ENCODE measurements at regions not wholly inside any gene's neighbourhood (a gene's known extent, or its start where the extent isn't known, plus 50 kb on each side); places are given as distances from the start of the nearest gene placed in this dataset.

- Mint-ChIP-seq H3K36me3 (ENCODE audit: low read depth) (no peaks in the 10 kb centered on the region), H3K9me3 (no peaks in the 10 kb centered on the region), H3K4me3 (no peak overlapping the region), H3K27me3 (ENCODE audit: insufficient read depth) (peaks cover 96% of the 10 kb centered on the region), H3K27ac (no peak overlapping the region), H3K4me1 (peaks cover 7% of the 10 kb centered on the region)
- 94 to 97% methylated on average over 7 to 12 of the region's 12 CpGs for WGBS, 2 experiments (ENCODE audit: insufficient coverage in 1 of 2, insufficient read length in 1 of 2)
- Histone ChIP-seq H3K9ac (ENCODE audit: extremely low read depth, low read length, poor library complexity, severe bottlenecking) (no peak overlapping the region), H3K27ac (ENCODE audit: low read depth, low read length) (no peak overlapping the region), H3K9me3 (ENCODE audit: control insufficient read depth, low read length) (no peaks in the 10 kb centered on the region), H3K4me1 (ENCODE audit: control insufficient read depth, insufficient read depth, low read length) (peaks cover 6% of the 10 kb centered on the region), H3K27me3 (ENCODE audit: control insufficient read depth, insufficient read depth, low read length, poor library complexity, severe bottlenecking) (peaks cover 100% of the 10 kb centered on the region), H3K36me3 (ENCODE audit: control insufficient read depth, insufficient read depth, low read length) (no peaks in the 10 kb centered on the region), H3K4me3 (ENCODE audit: low read length) (no peak overlapping the region)
- DNase-seq: no peak
- TF ChIP-seq, protein P1, sequence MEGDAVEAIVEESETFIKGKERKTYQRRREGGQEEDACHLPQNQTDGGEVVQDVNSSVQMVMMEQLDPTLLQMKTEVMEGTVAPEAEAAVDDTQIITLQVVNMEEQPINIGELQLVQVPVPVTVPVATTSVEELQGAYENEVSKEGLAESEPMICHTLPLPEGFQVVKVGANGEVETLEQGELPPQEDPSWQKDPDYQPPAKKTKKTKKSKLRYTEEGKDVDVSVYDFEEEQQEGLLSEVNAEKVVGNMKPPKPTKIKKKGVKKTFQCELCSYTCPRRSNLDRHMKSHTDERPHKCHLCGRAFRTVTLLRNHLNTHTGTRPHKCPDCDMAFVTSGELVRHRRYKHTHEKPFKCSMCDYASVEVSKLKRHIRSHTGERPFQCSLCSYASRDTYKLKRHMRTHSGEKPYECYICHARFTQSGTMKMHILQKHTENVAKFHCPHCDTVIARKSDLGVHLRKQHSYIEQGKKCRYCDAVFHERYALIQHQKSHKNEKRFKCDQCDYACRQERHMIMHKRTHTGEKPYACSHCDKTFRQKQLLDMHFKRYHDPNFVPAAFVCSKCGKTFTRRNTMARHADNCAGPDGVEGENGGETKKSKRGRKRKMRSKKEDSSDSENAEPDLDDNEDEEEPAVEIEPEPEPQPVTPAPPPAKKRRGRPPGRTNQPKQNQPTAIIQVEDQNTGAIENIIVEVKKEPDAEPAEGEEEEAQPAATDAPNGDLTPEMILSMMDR (conservative IDR thresholded peaks at IDR 0.05): no peak
Measured at GRCh38 chr2:121031568-121032340, 253.2 kb downstream of the TFCP2L1 start.

DNA sequence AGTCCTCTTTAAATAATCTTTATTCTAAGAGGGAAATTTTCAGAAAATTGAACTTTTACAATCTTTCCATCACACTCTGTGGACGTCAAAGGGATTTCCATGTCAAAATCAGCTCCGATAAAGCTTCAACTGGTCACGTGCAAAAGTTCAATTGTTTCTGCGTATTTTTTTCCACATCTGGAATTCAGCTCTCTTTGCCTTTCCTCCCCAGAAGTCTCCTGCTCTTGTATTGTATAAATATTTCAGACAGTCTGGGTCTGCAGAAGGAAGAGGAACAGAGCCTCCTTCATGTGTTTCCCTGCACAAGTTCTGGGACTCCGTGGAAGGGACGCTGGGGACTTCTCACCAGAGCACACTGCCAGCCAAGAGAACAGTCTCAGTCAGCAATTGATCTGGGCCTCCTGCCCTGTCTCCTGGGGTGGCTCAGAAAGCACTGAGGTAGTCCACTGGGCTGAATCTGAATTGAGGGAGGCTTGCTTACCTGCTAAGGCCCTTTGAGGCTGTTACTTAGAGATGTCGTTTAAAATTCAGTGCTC, 251.5 kb downstream of the TFCP2L1 start:
- no peak overlapping the region for H3K4me3 ChIP-seq (ENCODE audit: low read length)
- 93 to 96% methylated on average over 7 of the region's 7 CpGs for WGBS, 2 experiments (ENCODE audit: insufficient coverage in 1 of 2, insufficient read length in 1 of 2)
- Mint-ChIP-seq H3K27ac (no peak overlapping the region), H3K36me3 (ENCODE audit: low read depth) (no peaks in the 10 kb centered on the region), H3K4me1 (peaks cover 7% of the 10 kb centered on the region), H3K27me3 (ENCODE audit: insufficient read depth) (peaks cover 98% of the 10 kb centered on the region), H3K9me3 (no peaks in the 10 kb centered on the region), H3K4me3 (no peak overlapping the region)
- H3K36me3 ChIP-seq (ENCODE audit: control insufficient read depth, insufficient read depth, low read length): no peaks in the 10 kb centered on the region
- H3K27me3 ChIP-seq (ENCODE audit: control insufficient read depth, insufficient read depth, low read length, poor library complexity, severe bottlenecking): peaks cover 100% of the 10 kb centered on the region
- H3K4me1 ChIP-seq (ENCODE audit: control insufficient read depth, insufficient read depth, low read length): peaks cover 6% of the 10 kb centered on the region
- H3K27ac ChIP-seq (ENCODE audit: low read depth, low read length): no peak overlapping the region
- TF ChIP-seq, protein P1 (conservative IDR thresholded peaks at IDR 0.05): no peak
- no peaks in the 10 kb centered on the region for H3K9me3 ChIP-seq (ENCODE audit: control insufficient read depth, low read length)
- DNase-seq: peak; percentile 29
- H3K9ac ChIP-seq (ENCODE audit: extremely low read depth, low read length, poor library complexity, severe bottlenecking): no peak overlapping the region

DNA sequence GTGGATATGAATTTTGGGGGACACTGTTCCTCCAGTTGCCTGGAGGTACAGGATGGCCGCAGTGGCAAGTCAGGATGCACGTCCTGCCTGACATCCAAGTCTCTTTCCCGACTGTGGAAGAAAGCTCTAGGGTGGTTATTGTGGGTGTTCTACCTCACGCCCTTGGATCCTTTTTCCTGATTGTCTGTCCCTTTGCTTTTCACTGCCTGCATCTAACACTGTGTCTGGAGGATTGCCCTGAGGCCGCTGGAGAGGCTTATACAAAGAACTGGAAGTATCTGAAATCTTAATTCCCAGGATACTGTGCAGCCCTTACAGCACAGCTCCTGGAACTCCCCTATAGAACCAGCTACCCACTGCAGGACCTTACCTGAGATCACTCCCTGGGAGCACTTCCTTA, 250.5 kb downstream of the TFCP2L1 start:
- H3K9ac ChIP-seq (ENCODE audit: extremely low read depth, low read length, poor library complexity, severe bottlenecking): no peak overlapping the region
- 96 to 100% methylated on average over 4 to 5 of the region's 5 CpGs for WGBS, 2 experiments (ENCODE audit: insufficient coverage in 1 of 2, insufficient read length in 1 of 2)
- no peak overlapping the region for H3K4me3 ChIP-seq (ENCODE audit: low read length)
- H3K4me1 ChIP-seq (ENCODE audit: control insufficient read depth, insufficient read depth, low read length): peaks cover 6% of the 10 kb centered on the region
- H3K4me3 Mint-ChIP-seq: no peak overlapping the region
- H3K4me1 Mint-ChIP-seq: peaks cover 7% of the 10 kb centered on the region
- H3K27ac Mint-ChIP-seq: no peak overlapping the region
- no peaks in the 10 kb centered on the region for H3K9me3 Mint-ChIP-seq
- H3K27me3 ChIP-seq (ENCODE audit: control insufficient read depth, insufficient read depth, low read length, poor library complexity, severe bottlenecking): peaks cover 100% of the 10 kb centered on the region
- TF ChIP-seq, protein P1 (conservative IDR thresholded peaks at IDR 0.05): no peak
- peaks cover 98% of the 10 kb centered on the region for H3K27me3 Mint-ChIP-seq (ENCODE audit: insufficient read depth)
- H3K36me3 Mint-ChIP-seq (ENCODE audit: low read depth): no peaks in the 10 kb centered on the region
- no peak overlapping the region for H3K27ac ChIP-seq (ENCODE audit: low read depth, low read length)
- no peaks in the 10 kb centered on the region for H3K36me3 ChIP-seq (ENCODE audit: control insufficient read depth, insufficient read depth, low read length)
- no peaks in the 10 kb centered on the region for H3K9me3 ChIP-seq (ENCODE audit: control insufficient read depth, low read length)
- peak; percentile 30 for DNase-seq
